Chondrocyte (in vitro differentiated cells): ENCODE measurements at regions not wholly inside any gene's neighbourhood (a gene's known extent, or its start where the extent isn't known, plus 50 kb on each side); places are given as distances from the start of the nearest gene placed in this dataset.

ENCODE experiments used
- DNase-seq: peaks from one replicate; pipeline ENCODE4 v3.0.0; 2021; ENCODE audit warnings: mixed read lengths, low spot score
- H3K27ac Mint-ChIP-seq: one replicate; pipeline ENCODE4 v1.8.0; 2021; ENCODE audit warnings: mild to moderate bottlenecking, moderate library complexity, mixed read lengths; ENCODE audit not compliant: unreplicated experiment
- H3K27me3 Mint-ChIP-seq: 2 replicates; pipeline ENCODE4 v1.8.0; 2021; ENCODE audit warnings: low read depth, mixed read lengths
- H3K36me3 Mint-ChIP-seq: 2 replicates; pipeline ENCODE4 v1.8.0; 2021; ENCODE audit warnings: low read depth, mixed read lengths
- H3K4me1 Mint-ChIP-seq: 2 replicates; pipeline ENCODE4 v1.8.0; 2021; ENCODE audit warnings: low read depth, mild to moderate bottlenecking, mixed read lengths
- H3K4me3 Mint-ChIP-seq: one replicate; pipeline ENCODE4 v1.8.0; 2021; ENCODE audit warnings: mild to moderate bottlenecking, moderate library complexity, mixed read lengths; ENCODE audit not compliant: unreplicated experiment
- H3K9me3 Mint-ChIP-seq: 2 replicates; pipeline ENCODE4 v1.8.0; 2021; ENCODE audit warnings: low read depth, mixed read lengths
- CTCF ChIP-seq: fragments of 200-600 bp; sonication (generic); IDR thresholded peaks from 2 replicates; pipeline ENCODE4 v1.5.0; 2021; ENCODE audit warnings: antibody characterized with exemption, mild to moderate bottlenecking, moderate library complexity

- Mint-ChIP-seq H3K4me1 (peaks cover 39% of the 10 kb centered on the region), H3K27me3 (no peaks in the 10 kb centered on the region), H3K4me3 (no peak overlapping the region), H3K27ac (no peak overlapping the region), H3K36me3 (peaks cover 2% of the 10 kb centered on the region), H3K9me3 (no peaks in the 10 kb centered on the region)
- DNase-seq: no peak
- no peak for TF ChIP-seq CTCF
These were observed 310.4 kb upstream of the ZNF608 start for GRCh38 chr5:125056671-125057485.

GRCh38 chr5:125057912-125058826, 311.7 kb upstream of the ZNF608 start:
- Mint-ChIP-seq H3K4me3 (peak overlapping the region; percentile 24), H3K27me3 (no peaks in the 10 kb centered on the region), H3K4me1 (peaks cover 39% of the 10 kb centered on the region), H3K36me3 (peaks cover 3% of the 10 kb centered on the region), H3K9me3 (no peaks in the 10 kb centered on the region), H3K27ac (peak overlapping the region; percentile 73)
- TF ChIP-seq CTCF: no peak
- DNase-seq: no peak

- H3K36me3 Mint-ChIP-seq: peaks cover 3% of the 10 kb centered on the region
- H3K27me3 Mint-ChIP-seq: no peaks in the 10 kb centered on the region
- peak overlapping the region; percentile 47 for H3K27ac Mint-ChIP-seq
- H3K4me3 Mint-ChIP-seq: no peak overlapping the region
- TF ChIP-seq CTCF: no peak
- peaks cover 45% of the 10 kb centered on the region for H3K4me1 Mint-ChIP-seq
- no peak for DNase-seq
- H3K9me3 Mint-ChIP-seq: no peaks in the 10 kb centered on the region
These were observed 313.0 kb upstream of the ZNF608 start for GRCh38 chr5:125059255-125060002.

- Mint-ChIP-seq H3K27me3 (no peaks in the 10 kb centered on the region), H3K4me3 (no peak overlapping the region), H3K4me1 (peaks cover 54% of the 10 kb centered on the region), H3K27ac (no peak overlapping the region), H3K36me3 (peaks cover 3% of the 10 kb centered on the region), H3K9me3 (no peaks in the 10 kb centered on the region)
- TF ChIP-seq CTCF: no peak
- no peak for DNase-seq
These were observed 315.3 kb upstream of the ZNF608 start for GRCh38 chr5:125061726-125062125.
